ENCODE measurements at regions not wholly inside any gene's neighbourhood (a gene's known extent, or its start where the extent isn't known, plus 50 kb on each side); places are given as distances from the start of the nearest gene placed in this dataset.

- no peak for DNase-seq (ENCODE audit: low read depth)
Observed at GRCh38 chr13:86946734-86947133, 724.4 kb upstream of the SLITRK5 start.

- no peak for DNase-seq (ENCODE audit: low read depth)
Observed at GRCh38 chr13:86954341-86954740, 716.8 kb upstream of the SLITRK5 start.

GRCh38 chr13:86960876-86961275, 710.3 kb upstream of the SLITRK5 start:
- DNase-seq (ENCODE audit: low read depth) = no peak

- no peak for DNase-seq (ENCODE audit: low read depth)
Observed at GRCh38 chr13:86974251-86974994, 696.7 kb upstream of the SLITRK5 start.

- DNase-seq (ENCODE audit: low read depth) = no peak
Observed at GRCh38 chr13:86974995-86975328, 696.2 kb upstream of the SLITRK5 start.

GRCh38 chr13:86976521-86977324, 694.4 kb upstream of the SLITRK5 start:
- no peak for DNase-seq (ENCODE audit: low read depth)

GRCh38 chr13:86986448-86986847, 684.7 kb upstream of the SLITRK5 start:
- DNase-seq (ENCODE audit: low read depth) = no peak

- DNase-seq (ENCODE audit: low read depth) = no peak
Observed at GRCh38 chr13:86992251-86992650, 678.9 kb upstream of the SLITRK5 start.

- DNase-seq (ENCODE audit: low read depth) = no peak
Observed at GRCh38 chr13:87003265-87003664, 667.9 kb upstream of the SLITRK5 start.

- DNase-seq (ENCODE audit: low read depth) = no peak
Observed at GRCh38 chr13:87005511-87005910, 665.7 kb upstream of the SLITRK5 start.

- no peak for DNase-seq (ENCODE audit: low read depth)
Observed at GRCh38 chr13:87035526-87035925, 635.6 kb upstream of the SLITRK5 start.

GRCh38 chr13:87042946-87043345, 628.2 kb upstream of the SLITRK5 start:
- no peak for DNase-seq (ENCODE audit: low read depth)

GRCh38 chr13:87052731-87053130, 618.4 kb upstream of the SLITRK5 start:
- DNase-seq (ENCODE audit: low read depth) = no peak

- DNase-seq (ENCODE audit: low read depth) = no peak
Observed at GRCh38 chr13:87057807-87058520, 613.2 kb upstream of the SLITRK5 start.

GRCh38 chr13:87058786-87059329, 612.3 kb upstream of the SLITRK5 start:
- no peak for DNase-seq (ENCODE audit: low read depth)

GRCh38 chr13:87078947-87079795, 592.0 kb upstream of the SLITRK5 start:
- DNase-seq (ENCODE audit: low read depth) = no peak

- DNase-seq (ENCODE audit: low read depth) = no peak
Observed at GRCh38 chr13:87080100-87080779, 590.9 kb upstream of the SLITRK5 start.

- DNase-seq (ENCODE audit: low read depth) = no peak
Observed at GRCh38 chr13:87084192-87084591, 587.0 kb upstream of the SLITRK5 start.

GRCh38 chr13:87087741-87088140, 583.4 kb upstream of the SLITRK5 start:
- DNase-seq (ENCODE audit: low read depth) = no peak

GRCh38 chr13:87089391-87089790, 581.8 kb upstream of the SLITRK5 start:
- no peak for DNase-seq (ENCODE audit: low read depth)

- no peak for DNase-seq (ENCODE audit: low read depth)
Observed at GRCh38 chr13:87093399-87093798, 577.8 kb upstream of the SLITRK5 start.
